ENCODE measurements at regions not wholly inside any gene's neighbourhood (a gene's known extent, or its start where the extent isn't known, plus 50 kb on each side); places are given as distances from the start of the nearest gene placed in this dataset.

GRCh38 chr16:51941412-51941811, 605.5 kb downstream of the TOX3 start:
- no peak overlapping the region for H2BK15ac ChIP-seq (ENCODE audit: low read depth, low read length)
- H3K4me1 ChIP-seq (ENCODE audit: control insufficient read depth, insufficient read depth, low read length): peaks cover 1% of the 10 kb centered on the region; the same call in 1 of the 2 replicates
- dilution Hi-C loops (cut with HindIII; ENCODE audit: low sequenced_read_pairs, unreplicated experiment): no loop called here
- ChIA-PET POLR2A (ENCODE audit: unreplicated experiment) (no interaction called here), CTCF (interaction anchor here (0.6 to 1.9 kb wide), 6 partner anchors 9 to 80 kb away, joined by 3 to 6 read pairs (median 3); no protein-coding TSS in a partner anchor)
- in situ Hi-C loops (cut with MboI; ENCODE audit: low sequenced_read_pairs): no loop called here
- no peaks in the 10 kb centered on the region for H3K9me1 ChIP-seq (ENCODE audit: insufficient read depth, low read length)
- H3K4me3 ChIP-seq (ENCODE audit: insufficient read depth, low read depth, low read length): no peak overlapping the region
- H3K14ac ChIP-seq (replicated peaks; ENCODE audit: low read depth, low read length): no peak overlapping the region
- intact Hi-C loops (cut with micrococcal nuclease): no loop called here
- H3K23ac ChIP-seq (ENCODE audit: low read depth, low read length): no peak overlapping the region
- H2AFZ ChIP-seq (replicated peaks; ENCODE audit: low read length, poor library complexity): no peak overlapping the region
- H2BK5ac ChIP-seq (ENCODE audit: low read depth, low read length, poor library complexity, severe bottlenecking): no peak overlapping the region
- no peak overlapping the region for H3K56ac ChIP-seq (ENCODE audit: extremely low read depth, insufficient read depth, low read length)
- no peak overlapping the region for H3K18ac ChIP-seq (ENCODE audit: low read depth, low read length)
- H2BK20ac ChIP-seq (ENCODE audit: low read depth, low read length): no peak overlapping the region
- no peak overlapping the region for H3K4me2 ChIP-seq (ENCODE audit: low read depth, low read length)
- H2AK5ac ChIP-seq (ENCODE audit: low read depth, low read length): no peak overlapping the region
- H3K9me3 ChIP-seq (ENCODE audit: control insufficient read depth, insufficient read depth, low read length): no peaks in the 10 kb centered on the region
- ATAC-seq (ENCODE audit: low read depth) (no peak), DNase-seq (no peak)
- no peaks in the 10 kb centered on the region for H3K36me3 ChIP-seq (ENCODE audit: control insufficient read depth, insufficient read depth, low read length)
- H4K5ac ChIP-seq (ENCODE audit: low read depth, low read length): no peak overlapping the region
- TF ChIP-seq FOS (IDR thresholded peaks at IDR 0.05; ENCODE audit: low read depth, low read length) (no peak), MXI1 (IDR thresholded peaks at IDR 0.05; ENCODE audit: borderline replicate concordance, low read depth, low read length) (no peak), RCOR1 (IDR thresholded peaks at IDR 0.05; ENCODE audit: insufficient replicate concordance, low read length) (no peak), RFX5 (IDR thresholded peaks at IDR 0.05; ENCODE audit: low read depth, low read length) (no peak), SMC3 (IDR thresholded peaks at IDR 0.05; ENCODE audit: low read depth, low read length) (no peak), MAZ (IDR thresholded peaks at IDR 0.05; ENCODE audit: borderline replicate concordance, low read depth, low read length) (no peak)
- TF ChIP-seq, protein P1, sequence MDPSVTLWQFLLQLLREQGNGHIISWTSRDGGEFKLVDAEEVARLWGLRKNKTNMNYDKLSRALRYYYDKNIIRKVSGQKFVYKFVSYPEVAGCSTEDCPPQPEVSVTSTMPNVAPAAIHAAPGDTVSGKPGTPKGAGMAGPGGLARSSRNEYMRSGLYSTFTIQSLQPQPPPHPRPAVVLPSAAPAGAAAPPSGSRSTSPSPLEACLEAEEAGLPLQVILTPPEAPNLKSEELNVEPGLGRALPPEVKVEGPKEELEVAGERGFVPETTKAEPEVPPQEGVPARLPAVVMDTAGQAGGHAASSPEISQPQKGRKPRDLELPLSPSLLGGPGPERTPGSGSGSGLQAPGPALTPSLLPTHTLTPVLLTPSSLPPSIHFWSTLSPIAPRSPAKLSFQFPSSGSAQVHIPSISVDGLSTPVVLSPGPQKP (IDR thresholded peaks at IDR 0.05; ENCODE audit: borderline replicate concordance, low read depth, low read length): no peak
- TF ChIP-seq, protein P2, sequence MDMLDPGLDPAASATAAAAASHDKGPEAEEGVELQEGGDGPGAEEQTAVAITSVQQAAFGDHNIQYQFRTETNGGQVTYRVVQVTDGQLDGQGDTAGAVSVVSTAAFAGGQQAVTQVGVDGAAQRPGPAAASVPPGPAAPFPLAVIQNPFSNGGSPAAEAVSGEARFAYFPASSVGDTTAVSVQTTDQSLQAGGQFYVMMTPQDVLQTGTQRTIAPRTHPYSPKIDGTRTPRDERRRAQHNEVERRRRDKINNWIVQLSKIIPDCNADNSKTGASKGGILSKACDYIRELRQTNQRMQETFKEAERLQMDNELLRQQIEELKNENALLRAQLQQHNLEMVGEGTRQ (IDR thresholded peaks at IDR 0.05; ENCODE audit: low read depth, low read length): no peak
- TF ChIP-seq, protein P3, sequence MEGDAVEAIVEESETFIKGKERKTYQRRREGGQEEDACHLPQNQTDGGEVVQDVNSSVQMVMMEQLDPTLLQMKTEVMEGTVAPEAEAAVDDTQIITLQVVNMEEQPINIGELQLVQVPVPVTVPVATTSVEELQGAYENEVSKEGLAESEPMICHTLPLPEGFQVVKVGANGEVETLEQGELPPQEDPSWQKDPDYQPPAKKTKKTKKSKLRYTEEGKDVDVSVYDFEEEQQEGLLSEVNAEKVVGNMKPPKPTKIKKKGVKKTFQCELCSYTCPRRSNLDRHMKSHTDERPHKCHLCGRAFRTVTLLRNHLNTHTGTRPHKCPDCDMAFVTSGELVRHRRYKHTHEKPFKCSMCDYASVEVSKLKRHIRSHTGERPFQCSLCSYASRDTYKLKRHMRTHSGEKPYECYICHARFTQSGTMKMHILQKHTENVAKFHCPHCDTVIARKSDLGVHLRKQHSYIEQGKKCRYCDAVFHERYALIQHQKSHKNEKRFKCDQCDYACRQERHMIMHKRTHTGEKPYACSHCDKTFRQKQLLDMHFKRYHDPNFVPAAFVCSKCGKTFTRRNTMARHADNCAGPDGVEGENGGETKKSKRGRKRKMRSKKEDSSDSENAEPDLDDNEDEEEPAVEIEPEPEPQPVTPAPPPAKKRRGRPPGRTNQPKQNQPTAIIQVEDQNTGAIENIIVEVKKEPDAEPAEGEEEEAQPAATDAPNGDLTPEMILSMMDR (conservative IDR thresholded peaks at IDR 0.05; ENCODE audit: low read depth, low read length): no peak
- H3K79me1 ChIP-seq (ENCODE audit: low read depth in 1 of 2, low read length in 2 of 2): no peaks in the 10 kb centered on the region
- no peak overlapping the region for H3K9ac ChIP-seq (ENCODE audit: low read depth, low read length)
- no peak overlapping the region for H4K91ac ChIP-seq (ENCODE audit: insufficient read depth, low read depth, low read length)
- H2AK9ac ChIP-seq (replicated peaks; ENCODE audit: low read depth, low read length, poor library complexity): no peak overlapping the region
- H3K27ac ChIP-seq (ENCODE audit: insufficient read depth, low read length): no peak overlapping the region
- BruUV-seq (replicated peaks): no TSS peak
- H4K20me1 ChIP-seq (ENCODE audit: insufficient read depth, low read length): no peaks in the 10 kb centered on the region
- H4K8ac ChIP-seq (ENCODE audit: low read depth in 2 of 2, low read length in 2 of 2): no peak overlapping the region
- H3K27me3 ChIP-seq (ENCODE audit: control insufficient read depth, insufficient read depth, low read length): no peaks in the 10 kb centered on the region
- H2BK120ac ChIP-seq (ENCODE audit: low read depth, low read length): no peak overlapping the region
- H3K4ac ChIP-seq (ENCODE audit: low read depth, low read length): no peak overlapping the region

Data from IMR-90 (cell line).